ENCODE measurements at regions not wholly inside any gene's neighbourhood (a gene's known extent, or its start where the extent isn't known, plus 50 kb on each side); places are given as distances from the start of the nearest gene placed in this dataset.
A peak's percentile ranks its signal among the peaks of the same experiment; 100 is the strongest.

DNA sequence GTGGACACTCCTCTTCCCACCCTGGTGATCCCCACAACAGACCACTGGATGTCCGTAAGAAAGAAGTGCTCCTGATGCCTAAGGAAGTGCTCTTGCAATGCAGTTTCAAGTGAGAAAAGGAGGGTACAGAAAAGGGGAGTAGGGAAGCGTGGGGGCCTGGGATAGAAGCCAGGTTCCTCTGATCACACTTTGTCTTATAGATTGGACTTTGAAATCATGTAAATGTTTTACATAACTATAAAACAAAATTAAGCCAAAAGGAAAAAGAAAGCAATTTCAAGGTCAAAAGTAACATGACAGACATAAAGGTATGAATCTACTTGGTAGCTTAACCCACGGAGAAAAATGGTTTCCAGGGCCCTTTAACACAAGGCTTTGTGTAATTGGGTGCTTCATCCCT is 107.3 kb upstream of the TRPM1 start:
- Histone ChIP-seq H3K27ac (no peak overlapping the region), H3K9me3 (peaks cover 8% of the 10 kb centered on the region; the same call in 1 of the 3 replicates), H3K4me1 (no peaks in the 10 kb centered on the region), H3K4me2 (no peak overlapping the region), H3K4me3 (no peak overlapping the region)
- 59% methylated on average over 3 of the region's 3 CpGs for WGBS (ENCODE audit: missing lambda C conversion rate)
- POLR2A ChIA-PET = no interaction called here
- no peak for FAIRE-seq
- CTCF ChIA-PET = interaction anchor here (0.6 to 1.9 kb wide), 6 partner anchors 8 to 280 kb away, joined by 3 to 7 read pairs (median 3); no protein-coding TSS in a partner anchor
- TF ChIP-seq KDM5A (IDR thresholded peaks at IDR 0.05) (no peak), JUN (IDR thresholded peaks at IDR 0.05) (no peak), HOXB13 (CRISPR knock-in tag; IDR thresholded peaks at IDR 0.05; ENCODE audit: low read depth) (no peak), PHF8 (IDR thresholded peaks at IDR 0.05; ENCODE audit: borderline replicate concordance, low read depth) (no peak), GATA3 (IDR thresholded peaks at IDR 0.05; ENCODE audit: borderline replicate concordance) (no peak), ESRRA (IDR thresholded peaks at IDR 0.05; ENCODE audit: borderline replicate concordance, low read length) (no peak), JUNB (IDR thresholded peaks at IDR 0.05) (no peak), RFX5 (IDR thresholded peaks at IDR 0.05) (no peak), RAD21 (conservative IDR thresholded peaks at IDR 0.05 in 1 of 2, IDR thresholded peaks at IDR 0.05 in 1 of 2) (no peak), RARB (CRISPR knock-in tag; IDR thresholded peaks at IDR 0.05) (no peak), TFCP2L1 (CRISPR knock-in tag; IDR thresholded peaks at IDR 0.05) (no peak), CBX2 (IDR thresholded peaks at IDR 0.05; ENCODE audit: borderline replicate concordance, low read depth) (no peak), SREBF2 (IDR thresholded peaks at IDR 0.05) (no peak)
- TF ChIP-seq, protein P1, sequence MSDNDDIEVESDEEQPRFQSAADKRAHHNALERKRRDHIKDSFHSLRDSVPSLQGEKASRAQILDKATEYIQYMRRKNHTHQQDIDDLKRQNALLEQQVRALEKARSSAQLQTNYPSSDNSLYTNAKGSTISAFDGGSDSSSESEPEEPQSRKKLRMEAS (IDR thresholded peaks at IDR 0.05) = no peak
- TF ChIP-seq, protein P2, sequence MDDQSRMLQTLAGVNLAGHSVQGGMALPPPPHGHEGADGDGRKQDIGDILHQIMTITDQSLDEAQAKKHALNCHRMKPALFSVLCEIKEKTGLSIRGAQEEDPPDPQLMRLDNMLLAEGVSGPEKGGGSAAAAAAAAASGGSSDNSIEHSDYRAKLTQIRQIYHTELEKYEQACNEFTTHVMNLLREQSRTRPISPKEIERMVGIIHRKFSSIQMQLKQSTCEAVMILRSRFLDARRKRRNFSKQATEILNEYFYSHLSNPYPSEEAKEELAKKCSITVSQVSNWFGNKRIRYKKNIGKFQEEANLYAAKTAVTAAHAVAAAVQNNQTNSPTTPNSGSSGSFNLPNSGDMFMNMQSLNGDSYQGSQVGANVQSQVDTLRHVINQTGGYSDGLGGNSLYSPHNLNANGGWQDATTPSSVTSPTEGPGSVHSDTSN (IDR thresholded peaks at IDR 0.05) = no peak
- TF ChIP-seq, protein P3, sequence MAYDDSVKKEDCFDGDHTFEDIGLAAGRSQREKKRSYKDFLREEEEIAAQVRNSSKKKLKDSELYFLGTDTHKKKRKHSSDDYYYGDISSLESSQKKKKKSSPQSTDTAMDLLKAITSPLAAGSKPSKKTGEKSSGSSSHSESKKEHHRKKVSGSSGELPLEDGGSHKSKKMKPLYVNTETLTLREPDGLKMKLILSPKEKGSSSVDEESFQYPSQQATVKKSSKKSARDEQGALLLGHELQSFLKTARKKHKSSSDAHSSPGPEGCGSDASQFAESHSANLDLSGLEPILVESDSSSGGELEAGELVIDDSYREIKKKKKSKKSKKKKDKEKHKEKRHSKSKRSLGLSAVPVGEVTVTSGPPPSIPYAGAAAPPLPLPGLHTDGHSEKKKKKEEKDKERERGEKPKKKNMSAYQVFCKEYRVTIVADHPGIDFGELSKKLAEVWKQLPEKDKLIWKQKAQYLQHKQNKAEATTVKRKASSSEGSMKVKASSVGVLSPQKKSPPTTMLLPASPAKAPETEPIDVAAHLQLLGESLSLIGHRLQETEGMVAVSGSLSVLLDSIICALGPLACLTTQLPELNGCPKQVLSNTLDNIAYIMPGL (CRISPR knock-in tag; IDR thresholded peaks at IDR 0.05; ENCODE audit: borderline replicate concordance) = no peak
- TF ChIP-seq, protein P4, sequence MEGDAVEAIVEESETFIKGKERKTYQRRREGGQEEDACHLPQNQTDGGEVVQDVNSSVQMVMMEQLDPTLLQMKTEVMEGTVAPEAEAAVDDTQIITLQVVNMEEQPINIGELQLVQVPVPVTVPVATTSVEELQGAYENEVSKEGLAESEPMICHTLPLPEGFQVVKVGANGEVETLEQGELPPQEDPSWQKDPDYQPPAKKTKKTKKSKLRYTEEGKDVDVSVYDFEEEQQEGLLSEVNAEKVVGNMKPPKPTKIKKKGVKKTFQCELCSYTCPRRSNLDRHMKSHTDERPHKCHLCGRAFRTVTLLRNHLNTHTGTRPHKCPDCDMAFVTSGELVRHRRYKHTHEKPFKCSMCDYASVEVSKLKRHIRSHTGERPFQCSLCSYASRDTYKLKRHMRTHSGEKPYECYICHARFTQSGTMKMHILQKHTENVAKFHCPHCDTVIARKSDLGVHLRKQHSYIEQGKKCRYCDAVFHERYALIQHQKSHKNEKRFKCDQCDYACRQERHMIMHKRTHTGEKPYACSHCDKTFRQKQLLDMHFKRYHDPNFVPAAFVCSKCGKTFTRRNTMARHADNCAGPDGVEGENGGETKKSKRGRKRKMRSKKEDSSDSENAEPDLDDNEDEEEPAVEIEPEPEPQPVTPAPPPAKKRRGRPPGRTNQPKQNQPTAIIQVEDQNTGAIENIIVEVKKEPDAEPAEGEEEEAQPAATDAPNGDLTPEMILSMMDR (IDR thresholded peaks at IDR 0.05) = no peak
- TF ChIP-seq, protein P5, sequence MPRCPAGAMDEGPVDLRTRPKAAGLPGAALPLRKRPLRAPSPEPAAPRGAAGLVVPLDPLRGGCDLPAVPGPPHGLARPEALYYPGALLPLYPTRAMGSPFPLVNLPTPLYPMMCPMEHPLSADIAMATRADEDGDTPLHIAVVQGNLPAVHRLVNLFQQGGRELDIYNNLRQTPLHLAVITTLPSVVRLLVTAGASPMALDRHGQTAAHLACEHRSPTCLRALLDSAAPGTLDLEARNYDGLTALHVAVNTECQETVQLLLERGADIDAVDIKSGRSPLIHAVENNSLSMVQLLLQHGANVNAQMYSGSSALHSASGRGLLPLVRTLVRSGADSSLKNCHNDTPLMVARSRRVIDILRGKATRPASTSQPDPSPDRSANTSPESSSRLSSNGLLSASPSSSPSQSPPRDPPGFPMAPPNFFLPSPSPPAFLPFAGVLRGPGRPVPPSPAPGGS (IDR thresholded peaks at IDR 0.05) = no peak
- TF ChIP-seq, protein P6, sequence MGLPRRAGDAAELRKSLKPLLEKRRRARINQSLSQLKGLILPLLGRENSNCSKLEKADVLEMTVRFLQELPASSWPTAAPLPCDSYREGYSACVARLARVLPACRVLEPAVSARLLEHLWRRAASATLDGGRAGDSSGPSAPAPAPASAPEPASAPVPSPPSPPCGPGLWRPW (IDR thresholded peaks at IDR 0.05) = no peak
- no peak for DNase-seq (ENCODE audit: low read depth in 1 of 2, low spot score in 1 of 2)
- ATAC-seq = no peak

DNA sequence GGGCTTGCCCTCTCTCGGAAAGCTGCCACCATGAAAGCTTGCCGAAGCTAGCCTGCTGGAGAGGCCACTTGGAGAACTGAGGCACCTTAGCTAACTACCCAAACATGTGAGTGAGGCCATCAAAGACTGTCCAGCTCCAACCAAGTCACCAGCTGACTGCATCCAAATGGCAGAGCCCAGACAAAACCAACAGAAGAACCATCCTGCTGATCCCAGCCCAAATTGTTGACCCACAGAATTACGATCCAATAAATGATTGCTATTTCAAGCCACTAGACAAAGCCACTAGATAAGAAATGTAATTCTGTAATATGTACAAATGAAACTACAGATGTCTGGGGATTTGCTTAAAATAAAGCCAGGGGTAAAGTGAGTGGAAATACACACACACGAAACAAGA is 109.8 kb upstream of the TRPM1 start:
- Histone ChIP-seq H3K4me2 (no peak overlapping the region), H3K9me3 (peaks cover 8% of the 10 kb centered on the region; the same call in 1 of the 3 replicates), H3K4me3 (no peak overlapping the region), H3K27ac (no peak overlapping the region), H3K4me1 (peaks cover 13% of the 10 kb centered on the region)
- peak; percentile 18 for FAIRE-seq
- DNase-seq (ENCODE audit: low read depth in 1 of 2, low spot score in 1 of 2) = no peak
- ChIA-PET CTCF (interaction anchor here (1.4 to 5.5 kb wide), 3 partner anchors 224 to 277 kb away, joined by 5 to 90 read pairs (median 53); no protein-coding TSS in a partner anchor), POLR2A (no interaction called here)
- WGBS (ENCODE audit: missing lambda C conversion rate) = 87% methylated on average over 4 of the region's 4 CpGs
- no peak for ATAC-seq
- no peak for TF ChIP-seq ZC3H11A (IDR thresholded peaks at IDR 0.05)
- no peak for TF ChIP-seq HOXA7 (CRISPR knock-in tag; IDR thresholded peaks at IDR 0.05)
- no peak for TF ChIP-seq HDAC2 (IDR thresholded peaks at IDR 0.05)
- no peak for TF ChIP-seq RFX5 (IDR thresholded peaks at IDR 0.05)
- TF ChIP-seq, protein P7, sequence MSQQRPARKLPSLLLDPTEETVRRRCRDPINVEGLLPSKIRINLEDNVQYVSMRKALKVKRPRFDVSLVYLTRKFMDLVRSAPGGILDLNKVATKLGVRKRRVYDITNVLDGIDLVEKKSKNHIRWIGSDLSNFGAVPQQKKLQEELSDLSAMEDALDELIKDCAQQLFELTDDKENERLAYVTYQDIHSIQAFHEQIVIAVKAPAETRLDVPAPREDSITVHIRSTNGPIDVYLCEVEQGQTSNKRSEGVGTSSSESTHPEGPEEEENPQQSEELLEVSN (IDR thresholded peaks at IDR 0.05; ENCODE audit: borderline replicate concordance, low read depth) = no peak
- TF ChIP-seq POLR2A (IDR thresholded peaks at IDR 0.05; ENCODE audit: low read length) = no peak
- no peak for TF ChIP-seq CBX8 (IDR thresholded peaks at IDR 0.05)
- TF ChIP-seq, protein P6 (IDR thresholded peaks at IDR 0.05) = no peak
- no peak for TF ChIP-seq EHF (CRISPR knock-in tag; IDR thresholded peaks at IDR 0.05)

Data from A549 (cell line).